IPS DF 4.7 (cell line): ENCODE measurements at regions not wholly inside any gene's neighbourhood (a gene's known extent, or its start where the extent isn't known, plus 50 kb on each side); places are given as distances from the start of the nearest gene placed in this dataset.
"Not testable (repeated sequence)": the region's sequence is repeated elsewhere in the genome, so short reads cannot be mapped to it uniquely, and the experiment has no call there.

ENCODE experiments used
- DNase-seq: peaks from one replicate; pipeline ENCODE4 v3.0.0-alpha.2; 2013; ENCODE audit warnings: low spot score; ENCODE audit errors: extremely low read depth

- DNase-seq: not testable (repeated sequence)
Measured at GRCh38 chr20:40889266-40889665, 139.4 kb upstream of the TOP1 start.

- DNase-seq: no peak
Measured at GRCh38 chr20:40890181-40890580, 138.4 kb upstream of the TOP1 start.

- DNase-seq: no peak
Measured at GRCh38 chr20:40890635-40891034, 138.0 kb upstream of the TOP1 start.

- DNase-seq: no peak
Measured at GRCh38 chr20:40891351-40891750, 137.3 kb upstream of the TOP1 start.

GRCh38 chr20:40892642-40893041, 136.0 kb upstream of the TOP1 start:
- no peak for DNase-seq

GRCh38 chr20:40893610-40894236, 134.9 kb upstream of the TOP1 start:
- no peak for DNase-seq

- no peak for DNase-seq
Measured at GRCh38 chr20:40894237-40894630, 134.4 kb upstream of the TOP1 start.

GRCh38 chr20:40895182-40895581, 133.4 kb upstream of the TOP1 start:
- DNase-seq: no peak

- no peak for DNase-seq
Measured at GRCh38 chr20:40896814-40897700, 131.6 kb upstream of the TOP1 start.

GRCh38 chr20:40899344-40899743, 129.3 kb upstream of the TOP1 start:
- DNase-seq: no peak

- no peak for DNase-seq
Measured at GRCh38 chr20:40900666-40901215, 127.9 kb upstream of the TOP1 start.

- no peak for DNase-seq
Measured at GRCh38 chr20:40902661-40903060, 126.0 kb upstream of the TOP1 start.

- DNase-seq: no peak
Measured at GRCh38 chr20:40908309-40908708, 120.3 kb upstream of the TOP1 start.

- DNase-seq: not testable (repeated sequence)
Measured at GRCh38 chr20:40909489-40909888, 119.1 kb upstream of the TOP1 start.

- not testable (repeated sequence) for DNase-seq
Measured at GRCh38 chr20:40910436-40910835, 118.2 kb upstream of the TOP1 start.

GRCh38 chr20:40911152-40911551, 117.5 kb upstream of the TOP1 start:
- not testable (repeated sequence) for DNase-seq

GRCh38 chr20:40913224-40914185, 115.1 kb upstream of the TOP1 start:
- no peak for DNase-seq

GRCh38 chr20:40915756-40916155, 112.9 kb upstream of the TOP1 start:
- no peak for DNase-seq

GRCh38 chr20:40916276-40916675, 112.3 kb upstream of the TOP1 start:
- no peak for DNase-seq

- DNase-seq: no peak
Measured at GRCh38 chr20:40920291-40920690, 108.3 kb upstream of the TOP1 start.

GRCh38 chr20:40922865-40923264, 105.8 kb upstream of the TOP1 start:
- DNase-seq: no peak
